ENCODE measurements at regions not wholly inside any gene's neighbourhood (a gene's known extent, or its start where the extent isn't known, plus 50 kb on each side); places are given as distances from the start of the nearest gene placed in this dataset.

DNA sequence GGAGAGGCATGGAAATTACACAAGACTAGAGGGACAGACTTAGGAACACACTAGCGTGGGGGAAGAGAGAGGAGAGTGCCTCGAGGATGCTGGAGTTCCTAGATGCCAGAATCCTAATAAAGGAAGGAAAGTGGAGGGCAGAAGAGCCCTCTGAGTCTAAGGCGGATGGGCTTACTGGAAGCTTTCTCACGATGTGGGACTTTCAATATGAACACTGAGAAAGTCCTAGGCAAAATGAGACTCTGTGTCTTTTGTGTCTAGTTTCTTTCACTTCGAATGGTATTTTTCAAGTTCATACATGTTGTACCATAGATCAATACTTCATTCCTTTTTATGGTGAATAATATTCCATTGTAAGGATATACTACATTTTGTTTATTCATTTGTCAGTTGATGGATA is 239.4 kb downstream of the NSG2 start:
- no peaks in the 10 kb centered on the region for H3K4me1 ChIP-seq
- no peak overlapping the region for H3K27ac ChIP-seq
- DNase-seq = no peak
- no peaks in the 10 kb centered on the region for H3K36me3 ChIP-seq
- peaks cover 0 to 7% of the 10 kb centered on the region in 2 donors for H3K27me3 ChIP-seq
- peaks cover 0 to 2% (median 0%) of the 10 kb centered on the region in 3 donors for H3K9me3 ChIP-seq
- no peak overlapping the region for H3K4me3 ChIP-seq
- TF ChIP-seq, protein P1, sequence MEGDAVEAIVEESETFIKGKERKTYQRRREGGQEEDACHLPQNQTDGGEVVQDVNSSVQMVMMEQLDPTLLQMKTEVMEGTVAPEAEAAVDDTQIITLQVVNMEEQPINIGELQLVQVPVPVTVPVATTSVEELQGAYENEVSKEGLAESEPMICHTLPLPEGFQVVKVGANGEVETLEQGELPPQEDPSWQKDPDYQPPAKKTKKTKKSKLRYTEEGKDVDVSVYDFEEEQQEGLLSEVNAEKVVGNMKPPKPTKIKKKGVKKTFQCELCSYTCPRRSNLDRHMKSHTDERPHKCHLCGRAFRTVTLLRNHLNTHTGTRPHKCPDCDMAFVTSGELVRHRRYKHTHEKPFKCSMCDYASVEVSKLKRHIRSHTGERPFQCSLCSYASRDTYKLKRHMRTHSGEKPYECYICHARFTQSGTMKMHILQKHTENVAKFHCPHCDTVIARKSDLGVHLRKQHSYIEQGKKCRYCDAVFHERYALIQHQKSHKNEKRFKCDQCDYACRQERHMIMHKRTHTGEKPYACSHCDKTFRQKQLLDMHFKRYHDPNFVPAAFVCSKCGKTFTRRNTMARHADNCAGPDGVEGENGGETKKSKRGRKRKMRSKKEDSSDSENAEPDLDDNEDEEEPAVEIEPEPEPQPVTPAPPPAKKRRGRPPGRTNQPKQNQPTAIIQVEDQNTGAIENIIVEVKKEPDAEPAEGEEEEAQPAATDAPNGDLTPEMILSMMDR (IDR thresholded peaks at IDR 0.05) = no peak
- intact Hi-C loops (cut with DNase I; ENCODE audit: low total_unique reads) = no loop called here

GRCh38 chr5:174287761-174288160 is 242.3 kb downstream of the NSG2 start:
- no peak overlapping the region for H3K4me3 ChIP-seq
- intact Hi-C loops (cut with DNase I; ENCODE audit: low total_unique reads) = no loop called here
- no peak for DNase-seq
- H3K36me3 ChIP-seq = no peaks in the 10 kb centered on the region
- H3K9me3 ChIP-seq = peaks cover 0 to 4% (median 0%) of the 10 kb centered on the region in 3 donors
- peaks cover 0 to 2% of the 10 kb centered on the region in 2 donors for H3K27me3 ChIP-seq
- TF ChIP-seq, protein P1 (IDR thresholded peaks at IDR 0.05) = no peak
- no peak overlapping the region for H3K27ac ChIP-seq
- H3K4me1 ChIP-seq = no peaks in the 10 kb centered on the region

- Histone ChIP-seq H3K36me3 (no peaks in the 10 kb centered on the region), H3K4me1 (no peaks in the 10 kb centered on the region), H3K4me3 (no peak overlapping the region), H3K27ac (no peak overlapping the region), H3K27me3 (peaks cover 0 to 1% of the 10 kb centered on the region in 2 donors), H3K9me3 (peaks cover 0 to 4% (median 0%) of the 10 kb centered on the region in 3 donors)
- no peak for DNase-seq
- TF ChIP-seq, protein P1 (IDR thresholded peaks at IDR 0.05) = no peak
- intact Hi-C loops (cut with DNase I; ENCODE audit: low total_unique reads) = no loop called here
Observed at GRCh38 chr5:174288439-174288838, 242.9 kb downstream of the NSG2 start.

DNA sequence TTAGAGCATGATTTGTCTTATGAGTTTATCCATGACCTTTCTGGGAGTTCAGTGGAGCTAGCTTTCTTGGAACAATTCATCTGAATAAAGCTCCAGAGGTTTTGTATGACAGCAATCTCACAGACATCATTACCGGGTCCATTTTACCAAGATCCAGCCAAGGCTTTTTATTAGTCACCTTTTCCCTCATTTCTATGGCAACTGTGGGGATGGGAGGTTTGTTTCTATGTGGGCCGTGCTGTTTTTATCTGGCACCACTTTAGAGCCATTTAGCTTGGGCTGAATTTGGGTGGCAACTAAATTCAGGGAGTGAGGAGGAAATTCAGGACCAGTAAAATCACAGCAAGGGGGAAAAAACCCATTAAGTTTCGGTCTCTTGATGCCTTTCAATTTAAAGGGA is 245.7 kb downstream of the NSG2 start:
- intact Hi-C loops (cut with DNase I; ENCODE audit: low total_unique reads) = no loop called here
- Histone ChIP-seq H3K4me3 (no peak overlapping the region), H3K27ac (no peak overlapping the region), H3K27me3 (no peaks in the 10 kb centered on the region), H3K36me3 (no peaks in the 10 kb centered on the region), H3K9me3 (peaks cover 0 to 4% (median 0%) of the 10 kb centered on the region in 3 donors), H3K4me1 (no peaks in the 10 kb centered on the region)
- TF ChIP-seq, protein P1 (IDR thresholded peaks at IDR 0.05) = no peak
- DNase-seq = no peak

DNA sequence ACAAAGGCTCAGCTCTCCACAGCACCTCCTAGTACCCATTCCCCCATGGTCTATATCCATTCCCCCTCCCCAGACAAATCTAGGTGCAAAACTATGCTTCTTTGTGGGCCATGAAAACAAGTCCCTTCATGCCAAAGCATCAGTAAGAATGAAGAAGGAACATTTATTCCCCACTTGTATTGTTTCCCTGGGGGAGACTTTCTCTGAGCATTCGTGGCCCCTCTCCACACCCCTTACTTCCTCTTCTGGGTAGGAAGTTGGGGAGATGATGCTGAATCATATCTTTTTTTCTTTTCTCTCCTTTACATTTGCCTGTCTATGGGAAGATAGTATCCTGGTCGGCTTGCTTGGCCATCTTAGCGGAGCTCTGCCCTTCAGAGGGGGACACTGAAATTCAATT is 246.8 kb downstream of the NSG2 start:
- intact Hi-C loops (cut with DNase I; ENCODE audit: low total_unique reads) = no loop called here
- no peak for DNase-seq
- Histone ChIP-seq H3K4me1 (no peaks in the 10 kb centered on the region), H3K4me3 (no peak overlapping the region), H3K27me3 (no peaks in the 10 kb centered on the region), H3K27ac (no peak overlapping the region), H3K9me3 (peaks cover 0 to 4% (median 0%) of the 10 kb centered on the region in 3 donors), H3K36me3 (no peaks in the 10 kb centered on the region)
- TF ChIP-seq, protein P1 (IDR thresholded peaks at IDR 0.05) = no peak

- H3K36me3 ChIP-seq = no peaks in the 10 kb centered on the region
- H3K27ac ChIP-seq = no peak overlapping the region
- TF ChIP-seq, protein P1 (IDR thresholded peaks at IDR 0.05) = no peak
- no peaks in the 10 kb centered on the region for H3K4me1 ChIP-seq
- no peak for DNase-seq
- intact Hi-C loops (cut with DNase I; ENCODE audit: low total_unique reads) = no loop called here
- no peak overlapping the region for H3K4me3 ChIP-seq
- peaks cover 0 to 4% (median 0%) of the 10 kb centered on the region in 3 donors for H3K9me3 ChIP-seq
- H3K27me3 ChIP-seq = no peaks in the 10 kb centered on the region
Observed at GRCh38 chr5:174293006-174293405, 247.5 kb downstream of the NSG2 start.
